ENCODE measurements at regions not wholly inside any gene's neighbourhood (a gene's known extent, or its start where the extent isn't known, plus 50 kb on each side); places are given as distances from the start of the nearest gene placed in this dataset.

GRCh38 chr13:65036999-65037398 is 2193.1 kb downstream of the PCDH9 start:
- no peak for TF ChIP-seq POLR2AphosphoS5 (IDR thresholded peaks at IDR 0.05)
- TF ChIP-seq CTCF (IDR thresholded peaks at IDR 0.05): no peak
- no peak for TF ChIP-seq POLR2A (IDR thresholded peaks at IDR 0.05)
- TF ChIP-seq EP300 (IDR thresholded peaks at IDR 0.05): no peak
- H3K27ac ChIP-seq: no peak overlapping the region
- no peaks in the 10 kb centered on the region for H3K9me3 ChIP-seq
- H3K36me3 ChIP-seq: no peaks in the 10 kb centered on the region
- DNase-seq (ENCODE audit: low spot score in 2 of 2): no peak
- H3K4me1 ChIP-seq: no peaks in the 10 kb centered on the region
- no peak overlapping the region for H3K4me3 ChIP-seq
- H3K27me3 ChIP-seq: no peaks in the 10 kb centered on the region
- 81% methylated on average over 1 of the region's 1 CpG for WGBS

GRCh38 chr13:65035302-65035701 is 2194.8 kb downstream of the PCDH9 start:
- H3K9me3 ChIP-seq: no peaks in the 10 kb centered on the region

GRCh38 chr13:65034266-65034665 is 2195.9 kb downstream of the PCDH9 start:
- no peaks in the 10 kb centered on the region for H3K27me3 ChIP-seq
- no peak for DNase-seq (ENCODE audit: low spot score in 2 of 2)
- H3K4me1 ChIP-seq: no peaks in the 10 kb centered on the region
- no peak overlapping the region for H3K4me3 ChIP-seq
- no peaks in the 10 kb centered on the region for H3K9me3 ChIP-seq
- WGBS: 92% methylated on average over 11 of the region's 22 CpGs
- TF ChIP-seq POLR2AphosphoS5 (IDR thresholded peaks at IDR 0.05) (no peak), EP300 (IDR thresholded peaks at IDR 0.05) (no peak)
- no peaks in the 10 kb centered on the region for H3K36me3 ChIP-seq
- no peak overlapping the region for H3K27ac ChIP-seq

More at GRCh38 chr13:65035302-65035701, 2194.8 kb downstream of the PCDH9 start:
- H3K4me1 ChIP-seq: no peaks in the 10 kb centered on the region
- DNase-seq (ENCODE audit: low spot score in 2 of 2): no peak
- H3K27me3 ChIP-seq: no peaks in the 10 kb centered on the region
- H3K27ac ChIP-seq: no peak overlapping the region
- H3K36me3 ChIP-seq: no peaks in the 10 kb centered on the region
- no peak overlapping the region for H3K4me3 ChIP-seq
- TF ChIP-seq EP300 (IDR thresholded peaks at IDR 0.05) (no peak), POLR2AphosphoS5 (IDR thresholded peaks at IDR 0.05) (no peak), POLR2A (IDR thresholded peaks at IDR 0.05) (no peak), CTCF (IDR thresholded peaks at IDR 0.05) (no peak)

GRCh38 chr13:65032825-65033224 is 2197.3 kb downstream of the PCDH9 start:
- no peak overlapping the region for H3K4me3 ChIP-seq
- H3K4me1 ChIP-seq: no peaks in the 10 kb centered on the region
- DNase-seq (ENCODE audit: low spot score in 2 of 2): no peak
- no peaks in the 10 kb centered on the region for H3K9me3 ChIP-seq
- WGBS: no CpG with 5 or more reads among the region's 2 CpGs
- H3K27me3 ChIP-seq: no peaks in the 10 kb centered on the region
- H3K27ac ChIP-seq: no peak overlapping the region
- H3K36me3 ChIP-seq: no peaks in the 10 kb centered on the region
- TF ChIP-seq EP300 (IDR thresholded peaks at IDR 0.05): no peak
- no peak for TF ChIP-seq POLR2AphosphoS5 (IDR thresholded peaks at IDR 0.05)
- no peak for TF ChIP-seq CTCF (IDR thresholded peaks at IDR 0.05)

- WGBS: 94% methylated on average over 1 of the region's 1 CpG
Observed at GRCh38 chr13:65028101-65028500, 2202.0 kb downstream of the PCDH9 start.

More at GRCh38 chr13:65028101-65028500, 2202.0 kb downstream of the PCDH9 start:
- no peaks in the 10 kb centered on the region for H3K27me3 ChIP-seq
- no peak for DNase-seq (ENCODE audit: low spot score in 2 of 2)
- H3K36me3 ChIP-seq: no peaks in the 10 kb centered on the region
- TF ChIP-seq POLR2AphosphoS5 (IDR thresholded peaks at IDR 0.05) (no peak), EP300 (IDR thresholded peaks at IDR 0.05) (no peak), POLR2A (IDR thresholded peaks at IDR 0.05) (no peak), CTCF (IDR thresholded peaks at IDR 0.05) (no peak)
- H3K4me3 ChIP-seq: no peak overlapping the region
- H3K27ac ChIP-seq: no peak overlapping the region
- no peaks in the 10 kb centered on the region for H3K4me1 ChIP-seq
- no peaks in the 10 kb centered on the region for H3K9me3 ChIP-seq

Measured in suprapubic skin (tissue), 4 donors.